ENCODE measurements at regions not wholly inside any gene's neighbourhood (a gene's known extent, or its start where the extent isn't known, plus 50 kb on each side); places are given as distances from the start of the nearest gene placed in this dataset.

- H3K27me3 ChIP-seq (replicated peaks; ENCODE audit: insufficient read depth) = no peaks in the 10 kb centered on the region
- no peak overlapping the region for H3K4me3 ChIP-seq
- no peak for ATAC-seq (ENCODE audit: insufficient number of reproducible peaks, low FRiP score, low read depth)
- H3K4me1 ChIP-seq (ENCODE audit: control insufficient read depth in 1 of 2, low read depth in 2 of 2) = no peaks in the 10 kb centered on the region
- H3K27ac ChIP-seq = no peak overlapping the region
- no peak for TF ChIP-seq CTCF (IDR thresholded peaks at IDR 0.05)
- DNase-seq (ENCODE audit: low spot score) = no peak
- H3K9me3 ChIP-seq = no peaks in the 10 kb centered on the region
- no peaks in the 10 kb centered on the region for H3K36me3 ChIP-seq
Observed at GRCh38 chr13:90430127-90430526, 917.4 kb upstream of the MIR17HG start.

GRCh38 chr13:90436697-90437096, 910.8 kb upstream of the MIR17HG start:
- Histone ChIP-seq H3K9me3 (no peaks in the 10 kb centered on the region), H3K36me3 (no peaks in the 10 kb centered on the region), H3K4me3 (no peak overlapping the region), H3K4me1 (ENCODE audit: control insufficient read depth in 1 of 2, low read depth in 2 of 2) (no peaks in the 10 kb centered on the region), H3K27me3 (replicated peaks; ENCODE audit: insufficient read depth) (no peaks in the 10 kb centered on the region), H3K27ac (no peak overlapping the region)
- DNase-seq (ENCODE audit: low spot score) (no peak), ATAC-seq (ENCODE audit: insufficient number of reproducible peaks, low FRiP score, low read depth) (no peak)
- no peak for TF ChIP-seq CTCF (IDR thresholded peaks at IDR 0.05)

- no peaks in the 10 kb centered on the region for H3K27me3 ChIP-seq (replicated peaks; ENCODE audit: insufficient read depth)
- H3K9me3 ChIP-seq = no peaks in the 10 kb centered on the region
- no peak for TF ChIP-seq CTCF (IDR thresholded peaks at IDR 0.05)
- ATAC-seq (ENCODE audit: insufficient number of reproducible peaks, low FRiP score, low read depth) (no peak), DNase-seq (ENCODE audit: low spot score) (no peak)
- no peak overlapping the region for H3K27ac ChIP-seq
- no peak overlapping the region for H3K4me3 ChIP-seq
- H3K4me1 ChIP-seq (ENCODE audit: control insufficient read depth in 1 of 2, low read depth in 2 of 2) = no peaks in the 10 kb centered on the region
- no peaks in the 10 kb centered on the region for H3K36me3 ChIP-seq
Observed at GRCh38 chr13:90438576-90438975, 908.9 kb upstream of the MIR17HG start.

GRCh38 chr13:90443268-90443667, 904.2 kb upstream of the MIR17HG start:
- ATAC-seq (ENCODE audit: insufficient number of reproducible peaks, low FRiP score, low read depth) (no peak), DNase-seq (ENCODE audit: low spot score) (no peak)
- H3K4me3 ChIP-seq = no peak overlapping the region
- no peak for TF ChIP-seq CTCF (IDR thresholded peaks at IDR 0.05)
- no peaks in the 10 kb centered on the region for H3K27me3 ChIP-seq (replicated peaks; ENCODE audit: insufficient read depth)
- H3K9me3 ChIP-seq = no peaks in the 10 kb centered on the region
- H3K4me1 ChIP-seq (ENCODE audit: control insufficient read depth in 1 of 2, low read depth in 2 of 2) = peaks cover 0 to 6% of the 10 kb centered on the region in 2 donors
- no peak overlapping the region for H3K27ac ChIP-seq
- H3K36me3 ChIP-seq = no peaks in the 10 kb centered on the region

- ATAC-seq (ENCODE audit: insufficient number of reproducible peaks, low FRiP score, low read depth) = no peak
- DNase-seq (ENCODE audit: low spot score) = no peak
- Histone ChIP-seq H3K27ac (no peak overlapping the region), H3K36me3 (no peaks in the 10 kb centered on the region), H3K9me3 (no peaks in the 10 kb centered on the region), H3K4me3 (no peak overlapping the region), H3K4me1 (ENCODE audit: control insufficient read depth in 1 of 2, low read depth in 2 of 2) (peaks cover 0 to 6% of the 10 kb centered on the region in 2 donors), H3K27me3 (replicated peaks; ENCODE audit: insufficient read depth) (no peaks in the 10 kb centered on the region)
- no peak for TF ChIP-seq CTCF (IDR thresholded peaks at IDR 0.05)
Observed at GRCh38 chr13:90444232-90444631, 903.3 kb upstream of the MIR17HG start.

Measured in thoracic aorta (tissue), 2 donors.